ENCODE measurements at regions not wholly inside any gene's neighbourhood (a gene's known extent, or its start where the extent isn't known, plus 50 kb on each side); places are given as distances from the start of the nearest gene placed in this dataset.

- no peak for TF ChIP-seq KAT8 (IDR thresholded peaks at IDR 0.05; ENCODE audit: low read depth)
- no peak for TF ChIP-seq GTF2B (IDR thresholded peaks at IDR 0.05; ENCODE audit: extremely low read depth, insufficient read length)
- no peak for TF ChIP-seq CREBBP (IDR thresholded peaks at IDR 0.05; ENCODE audit: low read depth, low read length)
- no peak for TF ChIP-seq ZNF668 (CRISPR knock-in tag; IDR thresholded peaks at IDR 0.05)
- TF ChIP-seq IFI16 (CRISPR knock-in tag; IDR thresholded peaks at IDR 0.05), result no peak
- TF ChIP-seq TCFL5 (CRISPR knock-in tag; conservative IDR thresholded peaks at IDR 0.05), result no peak
- TF ChIP-seq AFF1 (IDR thresholded peaks at IDR 0.05; ENCODE audit: low read depth in 1 of 2, partially characterized antibody in 2 of 2), result peak in 1 of 2 experiments; percentile 77
- TF ChIP-seq RNF2 (IDR thresholded peaks at IDR 0.05), result no peak
- no peak for TF ChIP-seq E2F1 (CRISPR knock-in tag; IDR thresholded peaks at IDR 0.05)
- peak; percentile 92 for TF ChIP-seq HCFC1 (IDR thresholded peaks at IDR 0.05; ENCODE audit: low read depth, low read length)
- TF ChIP-seq NCOA6 (IDR thresholded peaks at IDR 0.05), result no peak
- no peak for TF ChIP-seq SPI1 (IDR thresholded peaks at IDR 0.05; ENCODE audit: borderline replicate concordance, low read depth, low read length)
- no peak for TF ChIP-seq BMI1 (IDR thresholded peaks at IDR 0.05; ENCODE audit: low read length)
- no peak for TF ChIP-seq SMC3 (conservative IDR thresholded peaks at IDR 0.05; ENCODE audit: insufficient read depth, low read depth, low read length)
- no peak for TF ChIP-seq NR3C1 (CRISPR knock-in tag; IDR thresholded peaks at IDR 0.05)
- TF ChIP-seq PHF8 (IDR thresholded peaks at IDR 0.05; ENCODE audit: borderline replicate concordance, low read length), result no peak
- TF ChIP-seq ZNF316 (IDR thresholded peaks at IDR 0.05), result no peak
- TF ChIP-seq USF1 (CRISPR knock-in tag; IDR thresholded peaks at IDR 0.05), result peak; percentile 97
- no peak for TF ChIP-seq POLR3A (IDR thresholded peaks at IDR 0.05; ENCODE audit: borderline replicate concordance, extremely low read depth, insufficient read depth, insufficient read length)
- no peak for TF ChIP-seq ESRRA (IDR thresholded peaks at IDR 0.05; ENCODE audit: borderline replicate concordance, low read depth)
- no peak for TF ChIP-seq LARP7 (IDR thresholded peaks at IDR 0.05)
- TF ChIP-seq GMEB1 (CRISPR knock-in tag; IDR thresholded peaks at IDR 0.05), result no peak
- TF ChIP-seq CHD2 (IDR thresholded peaks at IDR 0.05; ENCODE audit: low read depth, low read length), result 0 out of 2 replicates have a peak, but pooled peaks have one; percentile 59
These were observed 136.7 kb downstream of the ZNF664 start (continued) for GRCh38 chr12:124109760-124110159.
